ENCODE measurements at regions not wholly inside any gene's neighbourhood (a gene's known extent, or its start where the extent isn't known, plus 50 kb on each side); places are given as distances from the start of the nearest gene placed in this dataset.

- DNase-seq = peak; percentile 62
Measured at GRCh38 chr7:142385491-142386340, 127.9 kb upstream of the PRSS58 start.

DNA sequence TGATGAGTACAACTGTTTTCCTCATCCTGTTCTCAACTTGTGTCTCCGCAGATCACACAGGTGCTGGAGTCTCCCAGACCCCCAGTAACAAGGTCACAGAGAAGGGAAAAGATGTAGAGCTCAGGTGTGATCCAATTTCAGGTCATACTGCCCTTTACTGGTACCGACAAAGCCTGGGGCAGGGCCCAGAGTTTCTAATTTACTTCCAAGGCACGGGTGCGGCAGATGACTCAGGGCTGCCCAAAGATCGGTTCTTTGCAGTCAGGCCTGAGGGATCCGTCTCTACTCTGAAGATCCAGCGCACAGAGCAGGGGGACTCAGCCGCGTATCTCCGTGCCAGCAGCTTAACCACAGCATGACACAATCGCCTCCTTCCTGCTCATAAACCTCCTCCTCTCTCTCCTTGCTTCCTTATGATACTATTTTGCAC is 126.7 kb upstream of the PRSS58 start:
- DNase-seq = peak; percentile 69

DNA sequence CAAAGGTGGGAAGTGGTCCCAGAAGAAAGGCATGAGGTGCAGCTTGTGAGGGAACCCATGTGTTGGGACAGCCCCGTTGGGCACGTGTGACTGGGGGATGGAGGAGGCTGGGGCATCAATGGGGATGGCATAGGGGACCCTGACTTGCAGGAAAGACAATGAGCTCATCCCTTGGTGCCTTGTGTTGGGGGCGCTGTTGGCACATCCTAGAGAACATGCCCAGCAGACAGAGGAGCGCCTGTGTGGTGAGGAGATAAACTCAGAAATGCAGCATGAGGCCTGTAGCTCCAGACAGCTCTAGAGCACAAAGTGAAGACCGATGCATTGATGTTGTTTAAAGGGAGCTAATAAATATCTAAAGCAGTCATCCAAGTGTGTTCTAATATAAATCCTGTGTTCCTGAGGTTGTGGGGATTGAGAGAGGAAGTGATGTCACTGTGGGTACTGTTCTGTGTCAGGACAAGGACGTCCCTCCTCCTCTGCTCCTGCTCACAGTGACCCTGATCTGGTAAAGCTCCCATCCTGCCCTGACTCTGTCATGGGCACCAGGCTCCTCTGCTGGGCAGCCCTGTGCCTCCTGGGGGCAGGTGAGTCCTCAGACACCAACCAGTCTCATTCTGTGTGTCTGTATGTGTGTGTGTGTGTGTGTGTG is 126.1 kb upstream of the PRSS58 start:
- DNase-seq = peak; percentile 61

DNA sequence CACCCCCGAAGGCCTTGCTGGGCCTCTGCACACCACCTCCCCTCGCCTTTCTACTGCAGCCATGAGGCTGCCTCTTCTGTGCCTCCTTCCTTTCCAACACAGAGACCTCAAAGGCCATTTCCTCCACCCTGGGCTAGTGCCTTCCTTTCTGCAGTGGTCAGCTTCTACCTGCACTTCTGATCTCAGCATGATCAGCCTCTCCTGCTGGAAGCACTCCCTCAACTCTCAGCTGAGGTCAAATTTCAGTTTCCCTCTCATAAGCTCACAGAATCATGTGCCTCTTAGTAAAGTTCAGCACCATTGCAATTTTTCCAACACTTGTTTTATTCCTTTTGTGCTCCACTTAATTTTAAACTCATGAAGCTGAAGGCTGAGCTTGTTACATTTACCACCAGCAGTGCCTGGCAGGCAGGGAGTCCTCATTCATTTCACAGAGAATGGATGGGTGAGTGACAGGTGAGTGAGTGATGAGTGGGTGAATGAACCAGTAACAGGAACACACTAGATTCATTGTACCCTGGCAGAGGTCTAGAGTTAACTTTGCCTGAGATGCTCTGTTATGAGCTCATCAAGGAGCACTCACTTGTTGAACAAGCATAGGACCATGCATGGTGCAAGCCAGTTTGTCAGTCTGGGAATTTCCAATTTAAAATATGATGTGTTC is 124.0 kb upstream of the PRSS58 start:
- DNase-seq = no peak

DNA sequence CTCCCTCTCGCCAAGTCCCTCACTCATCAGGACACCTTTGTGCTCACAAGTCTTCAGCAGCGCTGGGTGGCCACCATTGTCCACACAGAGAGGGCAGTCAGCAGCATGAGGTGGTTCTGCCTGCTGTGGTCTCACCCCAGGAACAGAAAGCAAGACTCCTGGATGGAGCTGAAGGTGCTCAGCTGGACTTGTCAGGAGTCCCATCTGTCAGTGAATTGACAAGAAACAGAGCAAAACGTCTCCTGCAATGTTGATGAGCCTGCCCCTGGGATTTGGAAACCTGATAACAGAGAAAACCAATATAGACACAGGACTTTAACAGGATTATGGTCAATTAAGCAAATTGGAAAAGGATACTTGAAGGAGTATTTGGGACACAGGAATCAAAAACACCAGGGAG is 122.2 kb upstream of the PRSS58 start:
- no peak for DNase-seq

DNA sequence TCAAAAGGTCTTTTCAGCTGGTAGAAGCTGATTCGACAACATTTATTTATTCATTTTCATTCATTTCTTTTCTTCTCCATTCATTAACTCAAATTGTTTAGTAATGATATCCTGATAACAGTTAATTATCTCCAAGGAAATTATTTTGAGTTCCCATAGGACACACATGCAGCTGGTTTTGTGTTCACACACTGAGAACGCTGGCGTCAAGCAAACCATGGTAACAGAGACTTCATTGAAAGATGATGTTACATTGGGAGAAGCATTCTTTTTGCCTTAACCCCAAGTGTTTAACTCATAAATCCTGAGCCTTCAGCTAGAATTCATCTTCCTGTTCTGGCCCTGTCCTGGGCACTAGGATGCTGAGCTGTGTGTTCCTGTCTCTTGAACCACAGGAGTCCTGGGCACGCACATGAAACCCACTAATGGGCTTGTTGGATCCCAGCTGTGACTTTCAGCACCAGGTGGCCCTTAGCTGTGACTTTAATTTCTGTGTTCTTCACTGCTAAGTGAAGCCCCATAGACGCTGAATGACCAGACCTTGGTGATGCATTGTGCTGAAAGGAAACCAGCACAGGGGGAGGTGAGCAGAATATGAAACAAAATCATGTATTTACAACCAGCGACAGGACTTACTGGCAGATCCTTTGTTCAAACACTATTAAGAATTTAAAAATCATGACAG is 121.5 kb upstream of the PRSS58 start:
- DNase-seq = no peak

DNA sequence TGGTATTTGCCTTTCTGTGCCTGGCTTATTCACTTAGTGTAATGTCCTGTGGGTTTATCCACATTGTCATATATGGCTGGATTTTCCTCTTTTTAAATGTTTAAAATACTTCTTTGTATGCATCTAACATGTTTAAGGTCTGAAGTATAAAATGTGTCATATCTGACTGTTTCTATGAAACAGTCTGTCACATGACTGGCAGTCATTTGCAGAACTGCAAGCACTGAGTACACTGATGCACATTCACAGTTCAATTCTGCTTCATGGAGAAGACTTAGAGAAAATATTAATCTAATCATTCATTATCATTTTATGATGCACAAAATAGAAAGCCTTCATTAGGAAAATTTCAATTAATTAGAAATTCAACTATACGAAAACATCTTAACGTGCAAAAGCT is 119.7 kb upstream of the PRSS58 start:
- DNase-seq = no peak

DNA sequence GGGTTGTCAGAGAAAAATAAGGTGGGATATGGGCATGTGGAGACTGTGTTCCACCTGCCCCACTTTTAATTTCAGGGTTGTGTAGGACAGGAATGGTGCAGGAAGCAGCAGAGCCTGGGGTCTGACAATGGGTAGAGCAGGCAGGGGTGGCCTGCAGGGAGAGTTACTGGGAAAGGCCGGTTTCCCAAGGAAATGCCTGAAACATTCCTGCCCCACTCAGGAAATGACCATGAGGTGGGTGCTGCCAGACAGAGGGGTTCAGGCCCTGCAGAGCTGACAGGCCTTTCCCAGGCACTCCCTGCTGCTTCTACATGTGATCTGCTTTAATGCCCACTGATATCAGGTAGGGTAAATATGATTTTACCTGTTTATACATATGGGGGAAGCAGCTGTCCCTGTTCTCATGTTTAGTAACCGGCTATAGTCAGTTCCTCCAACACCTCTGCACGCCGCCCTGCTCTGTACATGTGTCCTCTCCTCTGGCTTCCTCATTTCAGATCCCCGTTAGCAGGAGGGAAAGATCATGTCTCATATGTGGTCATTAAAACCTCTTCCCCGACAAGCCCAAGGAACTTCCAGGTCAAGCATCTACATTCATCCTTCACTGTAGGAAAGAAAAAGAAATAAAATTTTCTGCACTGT is 118.6 kb upstream of the PRSS58 start:
- DNase-seq = no peak

DNA sequence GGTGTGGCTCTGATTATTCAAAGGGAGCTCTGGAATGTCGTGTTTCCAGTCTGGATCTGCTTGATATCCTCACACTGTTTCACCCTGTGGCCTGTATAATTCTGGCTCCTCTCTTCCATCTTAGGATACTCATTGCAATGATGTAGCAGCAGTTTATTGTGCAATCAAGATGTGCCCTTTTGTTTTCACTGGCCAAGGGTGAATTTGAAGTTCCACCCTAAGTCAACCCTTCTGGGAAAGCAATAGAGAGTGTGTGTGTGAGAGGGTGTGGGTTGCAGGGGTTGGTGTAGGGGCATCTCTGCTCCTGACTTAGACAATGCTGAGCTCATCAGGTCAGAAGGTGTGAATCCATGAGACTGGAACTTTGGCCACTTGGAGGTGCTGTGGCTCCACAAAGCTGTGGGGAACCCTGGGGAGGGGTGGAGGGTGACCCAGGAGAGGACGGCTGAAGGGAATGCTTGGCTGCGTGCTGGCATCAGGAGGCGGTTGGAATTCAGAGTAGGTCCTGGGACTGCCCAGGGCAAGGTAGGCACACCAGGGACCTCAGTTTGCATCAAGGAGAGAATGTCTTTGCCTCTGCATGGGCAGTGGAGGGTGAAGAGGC is 118.0 kb upstream of the PRSS58 start:
- no peak for DNase-seq

DNA sequence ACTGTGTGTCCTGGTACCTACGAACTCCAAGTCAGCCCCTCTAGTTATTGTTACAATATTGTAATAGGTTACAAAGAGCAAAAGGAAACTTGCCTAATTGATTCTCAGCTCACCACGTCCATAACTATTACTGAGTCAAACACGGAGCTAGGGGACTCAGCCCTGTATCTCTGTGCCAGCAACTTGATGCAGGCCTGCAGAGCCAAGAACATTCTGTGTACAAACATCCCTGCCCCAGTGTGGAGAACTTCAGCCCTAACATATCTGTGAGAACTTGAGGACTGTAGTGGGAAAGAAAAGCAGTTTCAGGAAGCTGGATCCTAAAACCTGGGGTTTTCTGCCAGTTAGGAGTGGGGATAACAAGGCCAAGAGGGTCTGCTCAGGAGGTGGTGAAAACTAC is 114.9 kb upstream of the PRSS58 start:
- no peak for DNase-seq

GRCh38 chr7:142371586-142372377 is 113.9 kb upstream of the PRSS58 start:
- no peak for DNase-seq

DNA sequence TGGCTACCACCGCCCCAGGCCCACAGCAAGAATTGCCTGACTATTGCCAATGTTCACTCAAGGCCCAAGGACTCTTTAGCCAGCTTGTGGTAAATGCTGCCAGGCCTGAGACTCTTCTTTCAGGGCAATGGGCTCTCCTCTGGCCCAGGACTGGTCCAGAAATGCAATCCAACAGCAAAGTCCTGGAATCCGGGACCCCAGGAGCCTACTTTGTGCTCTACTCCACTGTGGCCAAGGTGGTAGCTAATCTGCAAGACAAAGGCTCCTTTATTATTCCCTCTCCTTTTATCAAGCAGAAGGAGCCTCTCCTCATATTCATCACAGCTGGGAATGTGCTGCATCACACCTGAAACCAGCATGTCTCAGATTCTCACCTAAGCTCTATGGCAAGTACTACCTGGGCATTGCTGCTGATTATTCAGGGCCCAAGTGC is 107.6 kb upstream of the PRSS58 start:
- DNase-seq = no peak

DNA sequence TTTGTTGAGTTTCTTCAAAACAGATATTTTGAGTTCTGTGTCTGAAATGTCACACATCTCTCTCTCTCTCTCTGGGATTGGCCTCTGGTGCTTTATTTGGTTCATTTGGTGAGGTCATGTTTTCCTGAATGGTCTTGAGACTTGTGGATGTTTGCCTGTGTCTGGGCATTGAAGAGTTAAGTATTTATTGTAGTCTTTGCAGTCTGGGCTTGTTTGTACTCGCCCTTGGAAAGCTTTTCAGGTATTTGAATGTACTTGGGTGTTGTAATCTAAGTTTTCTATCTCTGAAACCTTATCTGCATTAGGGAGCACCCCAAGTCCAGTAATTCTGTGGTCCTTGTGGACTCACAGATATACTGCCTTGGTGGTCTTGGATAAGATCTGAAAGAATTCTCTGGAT is 106.7 kb upstream of the PRSS58 start:
- no peak for DNase-seq

DNA sequence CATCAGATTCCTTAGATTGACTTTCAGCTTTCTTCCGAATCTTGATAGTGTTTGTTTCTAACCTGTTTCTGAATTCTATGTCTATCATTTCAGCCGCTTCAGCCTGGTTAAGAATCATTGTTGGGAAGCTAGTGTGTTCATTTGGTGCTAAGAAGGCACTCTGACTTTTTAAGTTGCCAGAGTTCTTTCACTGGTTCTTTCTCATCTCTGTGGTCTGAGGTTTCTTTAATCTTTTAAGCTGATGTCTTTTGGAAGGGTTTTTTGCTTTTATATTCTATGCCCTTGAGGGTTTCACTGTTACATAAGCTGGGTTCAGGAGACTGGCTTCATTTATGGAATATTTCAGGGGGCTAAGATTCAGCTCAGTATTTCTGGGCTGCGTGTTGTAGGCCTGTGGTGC is 104.5 kb upstream of the PRSS58 start:
- DNase-seq = no peak

- DNase-seq = no peak
Measured at GRCh38 chr7:142359694-142360279, 101.9 kb upstream of the PRSS58 start.

DNA sequence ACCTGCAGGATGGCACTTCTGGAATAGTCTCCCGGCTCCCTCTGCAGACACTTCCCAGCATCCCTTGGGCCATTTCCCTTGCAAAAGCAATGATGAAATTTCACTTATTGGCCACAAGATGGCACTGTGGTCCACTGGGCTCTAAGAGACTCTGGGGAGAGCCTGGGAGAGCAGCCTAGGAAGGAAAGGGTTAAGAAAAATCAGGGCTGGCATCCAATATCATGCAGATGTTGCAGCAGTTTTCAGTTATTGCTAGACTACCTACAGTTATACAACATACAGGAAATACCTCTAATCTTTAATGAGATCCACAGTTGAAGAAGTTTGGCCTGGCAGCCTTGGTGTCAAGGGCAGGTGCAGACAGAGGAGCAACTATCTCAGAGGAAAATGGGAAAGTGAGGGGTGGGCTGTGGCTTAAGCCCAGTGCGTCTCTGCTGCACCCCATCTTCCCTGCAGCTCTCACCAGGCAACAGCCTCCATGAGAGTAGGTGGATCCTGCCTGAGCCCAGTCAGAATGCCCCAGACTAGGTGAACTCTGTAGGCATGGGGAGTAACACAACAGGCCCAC is 100.2 kb upstream of the PRSS58 start:
- DNase-seq = no peak

DNA sequence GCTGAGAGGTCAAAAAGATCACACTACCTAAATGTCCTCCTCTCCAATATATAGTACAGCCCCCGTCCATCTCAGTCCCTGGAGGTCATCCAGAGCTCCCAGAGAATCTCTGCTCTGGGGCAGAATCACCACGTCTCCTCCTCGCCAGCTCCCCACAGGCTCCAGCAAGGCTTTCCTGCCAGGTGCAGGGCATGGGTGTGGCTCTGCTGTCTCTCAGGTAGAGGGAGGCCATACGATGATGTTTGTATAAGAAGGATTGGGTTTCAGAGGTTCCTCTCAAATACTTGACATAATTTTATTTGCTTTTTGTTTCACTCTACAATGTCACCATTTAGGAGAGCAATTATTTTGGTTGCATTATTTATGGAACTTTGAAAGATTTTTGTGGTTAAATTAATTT is 98.3 kb upstream of the PRSS58 start:
- DNase-seq = no peak

GRCh38 chr7:142355328-142355727 is 97.5 kb upstream of the PRSS58 start:
- no peak for DNase-seq

- DNase-seq = no peak
Measured at GRCh38 chr7:142353147-142354060, 95.5 kb upstream of the PRSS58 start.

DNA sequence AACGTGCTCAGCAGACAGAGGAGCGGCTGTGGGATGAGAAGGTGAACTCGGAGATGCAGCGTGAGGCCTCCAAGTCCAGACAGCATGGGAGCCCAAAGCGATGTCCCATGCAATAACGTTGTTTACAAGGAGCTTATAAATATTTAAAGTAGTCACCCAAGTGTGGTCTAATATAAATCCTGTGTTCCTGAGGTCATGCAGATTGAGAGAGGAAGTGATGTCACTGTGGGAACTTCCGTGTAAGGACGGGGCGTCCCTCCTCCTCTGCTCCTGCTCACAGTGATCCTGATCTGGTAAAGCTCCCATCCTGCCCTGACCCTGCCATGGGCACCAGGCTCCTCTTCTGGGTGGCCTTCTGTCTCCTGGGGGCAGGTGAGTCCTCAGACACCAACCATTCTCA is 94.7 kb upstream of the PRSS58 start:
- no peak for DNase-seq

Measured in activated CD8-positive, alpha-beta memory T cell treated with anti-CD3 and anti-CD28 coated beads, Interleukin-2, amount 50 U/mL, for 48 hours (primary cell).